Common myeloid progenitor, CD34-positive (primary cell): ENCODE measurements at regions not wholly inside any gene's neighbourhood (a gene's known extent, or its start where the extent isn't known, plus 50 kb on each side); places are given as distances from the start of the nearest gene placed in this dataset.
A peak's percentile ranks its signal among the peaks of the same experiment; 100 is the strongest.

Source experiments
- CTCF ChIA-PET: fragments of 350-600 bp; sonication (Branson Sonifier 250); formaldehyde crosslinking; loops from one replicate; lab custom pipeline; 2021; ENCODE audit warnings: antibody characterized with exemption; lab: Charles Lee
- POLR2A ChIA-PET: fragments of 350-600 bp; sonication (Branson Sonifier 250); formaldehyde crosslinking; loops from one replicate; lab custom pipeline; 2021; ENCODE audit warnings: antibody characterized with exemption; lab: Charles Lee
- DNase-seq, 3 donors: peaks; one replicate each; pipeline versions ENCODE4 v3.0.0 to v3.0.0-alpha.2; 2013
- H3K27ac ChIP-seq, 2 experiments: 1 replicate in 1 of 2; 2 replicates in 1 of 2; pipeline ENCODE4 v1.7.0; 2013; ENCODE audit warnings: inconsistent platforms in 2 of 2, low read length in 2 of 2, mild to moderate bottlenecking in 2 of 2, low read depth in 1 of 2, moderate library complexity in 1 of 2; ENCODE audit not compliant: severe bottlenecking in 2 of 2, insufficient read depth in 1 of 2, poor library complexity in 1 of 2
- H3K27me3 ChIP-seq, 5 experiments: replicated peaks in 2 of 5; 1 replicate in 3 of 5; 2 replicates in 2 of 5; pipeline versions ENCODE4 v1.6.1 to v1.7.0; 2013; ENCODE audit warnings: low read length in 4 of 5, mild to moderate bottlenecking in 2 of 5, moderate library complexity in 2 of 5, inconsistent platforms in 1 of 5; ENCODE audit not compliant: insufficient read depth in 5 of 5, control insufficient read depth in 4 of 5
- H3K36me3 ChIP-seq, 4 experiments: 1 replicate in 2 of 4; 2 replicates in 2 of 4; pipeline versions ENCODE4 v1.6.1 to v1.7.0; 2013; ENCODE audit warnings: low read length in 3 of 4, control low read depth in 1 of 4, mild to moderate bottlenecking in 1 of 4; ENCODE audit not compliant: control insufficient read depth in 4 of 4, insufficient read depth in 4 of 4
- H3K4me1 ChIP-seq, 4 experiments: 1 replicate in 3 of 4; 2 replicates in 1 of 4; pipeline versions ENCODE4 v1.6.1 to v1.7.1; 2013; ENCODE audit warnings: low read length in 3 of 4, mild to moderate bottlenecking in 3 of 4, control low read depth in 1 of 4, inconsistent platforms in 1 of 4, moderate library complexity in 1 of 4; ENCODE audit not compliant: control insufficient read depth in 4 of 4, insufficient read depth in 4 of 4; ENCODE audit errors: control extremely low read depth in 1 of 4
- H3K4me3 ChIP-seq, 7 experiments: 1 replicate in 4 of 7; 2 replicates in 3 of 7; pipeline versions ENCODE4 v1.5.1 to v1.7.0; 2013; ENCODE audit warnings: mild to moderate bottlenecking in 7 of 7, low read length in 6 of 7, moderate library complexity in 6 of 7, inconsistent platforms in 2 of 7, low read depth in 2 of 7, control low read depth in 1 of 7; ENCODE audit not compliant: insufficient read depth in 4 of 7, control insufficient read depth in 1 of 7; ENCODE audit errors: extremely low read depth in 1 of 7
- H3K9me3 ChIP-seq, 5 experiments: 1 replicate in 4 of 5; 2 replicates in 1 of 5; pipeline versions ENCODE4 v1.6.1 to v1.7.1; 2013; ENCODE audit warnings: low read length in 4 of 5, mild to moderate bottlenecking in 2 of 5, inconsistent platforms in 1 of 5, low read depth in 1 of 5, moderate library complexity in 1 of 5; ENCODE audit not compliant: control insufficient read depth in 4 of 5, insufficient read depth in 2 of 5; ENCODE audit errors: control extremely low read depth in 1 of 5
- WGBS: methylation state at CpG from one replicate; pipeline ENCODE4 v1.1.5; 2013; ENCODE audit not compliant: insufficient coverage; 5-methylcytosine and 5-hydroxymethylcytosine counted together

DNA sequence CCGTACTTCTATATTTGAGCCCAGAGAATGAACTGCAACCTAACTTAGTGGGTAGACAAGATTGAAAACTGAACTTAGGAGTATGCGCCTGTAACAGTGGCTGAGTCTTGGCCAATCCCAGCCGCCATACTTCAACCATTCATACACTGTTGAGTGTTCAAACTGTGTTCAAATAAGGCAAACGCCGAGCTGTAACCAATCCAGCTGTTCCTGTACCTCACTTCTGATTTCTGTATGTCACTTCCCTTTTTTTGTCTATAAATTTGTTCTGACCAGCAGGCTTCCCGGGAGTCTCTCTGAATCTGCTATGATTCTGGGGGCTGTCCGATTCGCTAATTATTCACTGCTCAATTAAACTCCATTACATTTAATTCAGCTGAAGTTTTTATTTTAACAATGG, 58.6 kb upstream of the TPM1 start:
- H3K27me3 ChIP-seq, result peaks cover 0 to 3% (median 0%) of the 10 kb centered on the region in 5 experiments
- 60% methylated on average over 5 of the region's 8 CpGs for WGBS

DNA sequence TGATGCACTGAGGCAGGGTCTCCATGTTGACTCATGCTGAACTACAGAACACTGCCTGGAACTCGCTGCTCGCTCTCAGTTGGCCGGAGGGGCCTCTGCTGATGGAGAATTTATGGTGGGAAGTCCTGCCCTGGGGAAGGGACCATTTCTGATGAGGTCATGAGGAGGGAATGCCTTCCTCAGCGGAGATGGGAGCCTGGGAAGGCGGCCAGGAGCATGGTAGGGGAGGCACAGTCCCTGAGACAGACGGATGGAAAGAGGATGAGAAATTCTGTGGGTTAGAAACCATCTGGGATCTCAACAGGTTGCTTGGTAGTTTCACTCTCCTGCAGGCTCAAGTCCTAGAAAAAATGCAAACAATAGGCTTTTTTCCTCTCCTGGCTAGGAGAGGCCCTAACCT, 56.8 kb upstream of the TPM1 start:
- H3K27me3 ChIP-seq, result peaks cover 0 to 1% (median 0%) of the 10 kb centered on the region in 5 experiments
- no peak overlapping the region for H3K27ac ChIP-seq
- DNase-seq, result no peak
- ChIA-PET POLR2A (no interaction called here), CTCF (no interaction called here)
- 93% methylated on average over 6 of the region's 6 CpGs for WGBS
- no peaks in the 10 kb centered on the region for H3K4me1 ChIP-seq
- no peaks in the 10 kb centered on the region for H3K9me3 ChIP-seq
- no peaks in the 10 kb centered on the region for H3K36me3 ChIP-seq
- H3K4me3 ChIP-seq, result no peak overlapping the region

More for the DNA sequence above, 58.6 kb upstream of the TPM1 start:
- Histone ChIP-seq H3K4me1 (no peaks in the 10 kb centered on the region), H3K9me3 (no peaks in the 10 kb centered on the region), H3K36me3 (no peaks in the 10 kb centered on the region), H3K4me3 (no peak overlapping the region), H3K27ac (no peak overlapping the region)
- ChIA-PET CTCF (no interaction called here), POLR2A (no interaction called here)
- DNase-seq, result peak in 2 of 3 donors; percentile 5 to 14

DNA sequence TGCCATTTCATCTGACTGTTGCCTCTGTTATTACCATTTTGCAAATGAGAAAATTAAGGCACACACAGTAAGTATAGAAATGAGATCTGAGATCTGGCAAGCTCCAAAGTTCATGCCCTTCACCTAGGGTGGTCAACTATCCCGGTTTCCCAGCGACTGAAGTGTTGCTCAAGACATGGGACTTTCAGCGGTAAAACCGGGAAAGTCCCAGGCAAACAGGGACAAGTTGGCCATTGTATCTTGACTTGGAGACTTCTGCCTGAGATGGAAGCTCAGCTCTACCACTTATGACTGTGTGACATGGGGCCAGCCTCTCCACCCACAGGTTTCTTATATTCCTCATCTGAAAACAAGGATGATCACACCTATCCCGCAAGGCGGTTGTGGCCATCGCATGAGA, 55.6 kb upstream of the TPM1 start:
- ChIA-PET CTCF (no interaction called here), POLR2A (no interaction called here)
- 100% methylated on average over 6 of the region's 7 CpGs for WGBS

DNA sequence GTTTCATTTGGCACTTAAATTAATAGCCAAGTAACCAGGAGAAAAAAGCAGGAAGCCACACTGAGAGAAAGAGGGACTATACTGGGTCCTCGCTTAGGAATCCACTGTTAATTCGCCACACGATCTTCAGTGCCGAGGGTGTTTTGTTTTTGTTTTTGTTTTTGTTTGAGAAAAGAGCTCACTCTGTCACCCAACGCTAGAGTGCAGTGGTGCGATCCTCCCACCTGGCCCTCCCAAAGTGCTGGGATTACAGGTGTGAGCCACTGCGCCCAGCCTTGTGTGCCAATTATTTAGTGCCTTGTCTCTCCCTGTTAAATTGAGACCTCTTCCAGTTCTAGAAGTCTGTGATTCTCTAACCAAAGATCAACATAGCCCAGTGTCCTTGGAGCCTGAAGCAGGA, 53.8 kb upstream of the TPM1 start:
- Histone ChIP-seq H3K4me1 (no peaks in the 10 kb centered on the region), H3K27me3 (peaks cover 0 to 1% (median 0%) of the 10 kb centered on the region in 5 experiments), H3K4me3 (no peak overlapping the region), H3K9me3 (no peaks in the 10 kb centered on the region), H3K36me3 (no peaks in the 10 kb centered on the region), H3K27ac (no peak overlapping the region)
- ChIA-PET CTCF (no interaction called here), POLR2A (interaction anchor here (0.7 kb wide), 1 partner anchor 636 kb away, joined by 3 read pairs; no protein-coding TSS in a partner anchor)
- 86% methylated on average over 3 of the region's 7 CpGs for WGBS
- no peak for DNase-seq

More for the DNA sequence above, 55.6 kb upstream of the TPM1 start:
- no peak overlapping the region for H3K4me3 ChIP-seq
- H3K9me3 ChIP-seq, result no peaks in the 10 kb centered on the region
- DNase-seq, result no peak
- no peak overlapping the region for H3K27ac ChIP-seq
- peaks cover 0 to 1% (median 0%) of the 10 kb centered on the region in 5 experiments for H3K27me3 ChIP-seq
- H3K36me3 ChIP-seq, result no peaks in the 10 kb centered on the region
- H3K4me1 ChIP-seq, result no peaks in the 10 kb centered on the region

DNA sequence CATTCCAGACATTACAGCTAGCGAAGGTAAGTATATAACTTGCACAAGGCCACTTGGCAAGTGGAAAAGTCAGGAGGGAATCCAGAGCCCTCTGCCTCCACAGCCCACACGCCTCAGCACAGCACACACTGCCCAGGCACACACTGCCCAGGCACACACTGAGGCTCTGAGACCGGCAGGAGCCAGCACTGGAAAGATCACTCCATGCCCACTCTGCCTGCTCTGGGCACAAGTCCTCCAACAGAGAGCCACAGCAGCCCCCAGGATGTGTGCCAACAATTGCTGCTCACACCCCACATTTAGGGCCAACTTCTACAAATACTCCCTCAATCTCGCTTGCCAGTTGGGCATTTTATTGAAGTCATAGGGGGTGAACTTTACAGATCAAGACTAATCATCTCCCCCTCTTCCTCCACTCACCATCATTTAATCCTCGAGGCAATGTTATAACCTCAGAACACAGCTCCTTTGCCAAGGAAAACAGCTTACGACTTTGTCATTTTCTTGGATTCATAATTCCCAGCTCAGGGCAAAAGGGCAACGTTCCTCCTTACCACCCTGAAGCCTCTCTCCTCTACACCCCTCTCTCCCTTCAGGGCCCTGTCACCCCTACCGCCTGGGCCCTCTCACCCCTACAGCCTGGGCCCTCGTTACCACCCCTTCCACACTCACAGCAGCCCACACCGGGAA, 53.0 kb upstream of the TPM1 start:
- ChIA-PET POLR2A (no interaction called here), CTCF (no interaction called here)
- Histone ChIP-seq H3K27me3 (peaks cover 0 to 1% (median 0%) of the 10 kb centered on the region in 5 experiments), H3K4me1 (no peaks in the 10 kb centered on the region), H3K27ac (no peak overlapping the region), H3K4me3 (no peak overlapping the region), H3K9me3 (no peaks in the 10 kb centered on the region), H3K36me3 (no peaks in the 10 kb centered on the region)
- 80% methylated on average over 7 of the region's 10 CpGs for WGBS
- no peak for DNase-seq

DNA sequence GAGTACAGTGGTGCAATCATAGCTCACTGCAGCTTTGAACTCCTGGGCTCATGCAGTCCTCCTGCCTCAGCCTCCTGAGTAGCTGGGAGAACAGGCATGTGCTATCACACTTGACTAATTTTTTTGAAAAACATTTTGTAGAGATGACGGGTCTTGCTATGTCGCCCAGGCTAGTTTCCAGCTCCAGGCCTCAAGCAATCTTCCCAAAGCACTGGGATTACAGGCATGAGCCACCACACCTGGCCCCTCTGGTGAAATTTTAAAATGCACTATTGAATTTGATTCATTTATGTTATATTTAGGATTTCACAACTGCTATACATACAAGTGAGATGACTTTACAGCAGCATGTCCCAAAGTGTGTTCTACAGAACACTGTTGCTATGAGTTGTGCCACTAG, 50.8 kb upstream of the TPM1 start:
- no peak overlapping the region for H3K4me3 ChIP-seq
- H3K27ac ChIP-seq, result no peak overlapping the region
- WGBS, result no CpG with 5 or more reads among the region's 2 CpGs
- no peaks in the 10 kb centered on the region for H3K4me1 ChIP-seq
- ChIA-PET CTCF (no interaction called here), POLR2A (interaction anchor here (0.7 kb wide), 1 partner anchor 181 kb away, joined by 3 read pairs; no protein-coding TSS in a partner anchor)
- no peaks in the 10 kb centered on the region for H3K27me3 ChIP-seq
- DNase-seq, result no peak
- no peaks in the 10 kb centered on the region for H3K36me3 ChIP-seq
- no peaks in the 10 kb centered on the region for H3K9me3 ChIP-seq

DNA sequence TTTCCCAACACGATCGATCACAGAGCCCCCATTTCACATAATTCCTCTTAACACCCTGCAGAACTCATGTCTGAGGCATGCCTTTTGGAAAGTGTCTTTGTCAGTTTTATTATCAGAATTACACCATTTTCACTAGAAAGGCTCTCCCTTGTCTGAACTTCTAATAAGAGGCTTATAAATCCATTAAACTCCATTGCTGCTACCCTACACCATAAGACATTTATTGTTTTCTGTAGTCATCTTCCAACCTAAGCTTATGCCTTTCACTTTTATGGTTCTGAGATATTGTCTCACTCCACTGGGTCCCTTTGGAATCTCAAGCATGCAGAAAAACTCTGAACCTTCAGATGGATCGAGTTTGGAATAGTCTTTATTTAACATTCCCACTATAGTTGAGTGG, 50.2 kb upstream of the TPM1 start:
- 100% methylated on average over 2 of the region's 3 CpGs for WGBS
- no peaks in the 10 kb centered on the region for H3K36me3 ChIP-seq
- H3K27me3 ChIP-seq, result no peaks in the 10 kb centered on the region
- H3K4me1 ChIP-seq, result no peaks in the 10 kb centered on the region
- DNase-seq, result no peak
- POLR2A ChIA-PET, result no interaction called here
- no peak overlapping the region for H3K4me3 ChIP-seq
- H3K27ac ChIP-seq, result no peak overlapping the region
- CTCF ChIA-PET, result no interaction called here
- no peaks in the 10 kb centered on the region for H3K9me3 ChIP-seq
